GM18907 (cell line): ENCODE measurements at regions not wholly inside any gene's neighbourhood (a gene's known extent, or its start where the extent isn't known, plus 50 kb on each side); places are given as distances from the start of the nearest gene placed in this dataset.
"Not testable (repeated sequence)": the region's sequence is repeated elsewhere in the genome, so short reads cannot be mapped to it uniquely, and the experiment has no call there.

Experiments used
- ATAC-seq: cut with Tn5 transposase; IDR thresholded peaks from one replicate; pipeline ENCODE4 v1.9.1; 2021; ENCODE audit warnings: mild to moderate bottlenecking, moderate library complexity; ENCODE audit not compliant: unreplicated experiment

- not testable (repeated sequence) for ATAC-seq
Observed at GRCh38 chr5:50588471-50588870, 78.0 kb upstream of the PARP8 start.

- not testable (repeated sequence) for ATAC-seq
Observed at GRCh38 chr5:50590444-50591189, 75.8 kb upstream of the PARP8 start.

GRCh38 chr5:50591338-50591737 is 75.1 kb upstream of the PARP8 start:
- ATAC-seq = not testable (repeated sequence)

GRCh38 chr5:50593681-50594080 is 72.8 kb upstream of the PARP8 start:
- ATAC-seq = no peak

GRCh38 chr5:50595199-50595598 is 71.2 kb upstream of the PARP8 start:
- ATAC-seq = no peak

GRCh38 chr5:50601576-50601975 is 64.9 kb upstream of the PARP8 start:
- ATAC-seq = not testable (repeated sequence)

GRCh38 chr5:50606179-50606578 is 60.3 kb upstream of the PARP8 start:
- no peak for ATAC-seq

- ATAC-seq = not testable (repeated sequence)
Observed at GRCh38 chr5:50607456-50607855, 59.0 kb upstream of the PARP8 start.

- ATAC-seq = not testable (repeated sequence)
Observed at GRCh38 chr5:50607953-50608705, 58.3 kb upstream of the PARP8 start.

GRCh38 chr5:50613057-50613456 is 53.4 kb upstream of the PARP8 start:
- not testable (repeated sequence) for ATAC-seq
